ENCODE measurements at regions not wholly inside any gene's neighbourhood (a gene's known extent, or its start where the extent isn't known, plus 50 kb on each side); places are given as distances from the start of the nearest gene placed in this dataset.

DNA sequence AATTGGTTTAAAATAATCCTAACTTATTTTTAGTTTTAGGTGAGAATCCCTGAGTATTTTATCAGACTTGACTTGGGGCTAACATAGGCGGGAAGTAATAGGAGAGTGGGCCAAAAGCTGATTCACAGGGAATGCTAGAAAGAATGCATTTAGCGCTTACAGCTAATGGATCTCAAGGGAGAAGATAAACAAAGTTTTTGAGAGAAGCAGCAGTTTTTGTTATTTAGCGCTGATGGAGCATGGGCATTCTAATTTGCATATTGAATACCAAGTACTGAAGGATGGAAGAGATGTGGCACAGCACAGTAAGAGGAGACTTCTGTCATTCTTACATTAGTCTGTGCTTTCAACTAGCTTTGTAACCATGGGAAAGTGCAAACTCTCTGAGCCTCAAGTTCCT is 436.0 kb upstream of the FBXO33 start:
- TF ChIP-seq, protein P1, sequence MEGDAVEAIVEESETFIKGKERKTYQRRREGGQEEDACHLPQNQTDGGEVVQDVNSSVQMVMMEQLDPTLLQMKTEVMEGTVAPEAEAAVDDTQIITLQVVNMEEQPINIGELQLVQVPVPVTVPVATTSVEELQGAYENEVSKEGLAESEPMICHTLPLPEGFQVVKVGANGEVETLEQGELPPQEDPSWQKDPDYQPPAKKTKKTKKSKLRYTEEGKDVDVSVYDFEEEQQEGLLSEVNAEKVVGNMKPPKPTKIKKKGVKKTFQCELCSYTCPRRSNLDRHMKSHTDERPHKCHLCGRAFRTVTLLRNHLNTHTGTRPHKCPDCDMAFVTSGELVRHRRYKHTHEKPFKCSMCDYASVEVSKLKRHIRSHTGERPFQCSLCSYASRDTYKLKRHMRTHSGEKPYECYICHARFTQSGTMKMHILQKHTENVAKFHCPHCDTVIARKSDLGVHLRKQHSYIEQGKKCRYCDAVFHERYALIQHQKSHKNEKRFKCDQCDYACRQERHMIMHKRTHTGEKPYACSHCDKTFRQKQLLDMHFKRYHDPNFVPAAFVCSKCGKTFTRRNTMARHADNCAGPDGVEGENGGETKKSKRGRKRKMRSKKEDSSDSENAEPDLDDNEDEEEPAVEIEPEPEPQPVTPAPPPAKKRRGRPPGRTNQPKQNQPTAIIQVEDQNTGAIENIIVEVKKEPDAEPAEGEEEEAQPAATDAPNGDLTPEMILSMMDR (IDR thresholded peaks at IDR 0.05) = no peak
- TF ChIP-seq POLR2A (IDR thresholded peaks at IDR 0.05) = no peak
